AG10803 (cell line): ENCODE measurements at regions not wholly inside any gene's neighbourhood (a gene's known extent, or its start where the extent isn't known, plus 50 kb on each side); places are given as distances from the start of the nearest gene placed in this dataset.
"Not testable (repeated sequence)": the region's sequence is repeated elsewhere in the genome, so short reads cannot be mapped to it uniquely, and the experiment has no call there.

ENCODE experiments used
- DNase-seq: peaks from one replicate; pipeline ENCODE4 v3.0.0; 2010; ENCODE audit warnings: low read depth
- H3K4me3 ChIP-seq: 2 replicates; pipeline ENCODE4 v1.5.1; 2011; ENCODE audit warnings: mild to moderate bottlenecking, low read length, control low read depth
- TF ChIP-seq, protein P1 (sequence below): conservative IDR thresholded peaks from 2 replicates; pipeline ENCODE4 v1.5.1; 2011; ENCODE audit warnings: mild to moderate bottlenecking, low read length, control low read depth, inconsistent platforms

DNA sequence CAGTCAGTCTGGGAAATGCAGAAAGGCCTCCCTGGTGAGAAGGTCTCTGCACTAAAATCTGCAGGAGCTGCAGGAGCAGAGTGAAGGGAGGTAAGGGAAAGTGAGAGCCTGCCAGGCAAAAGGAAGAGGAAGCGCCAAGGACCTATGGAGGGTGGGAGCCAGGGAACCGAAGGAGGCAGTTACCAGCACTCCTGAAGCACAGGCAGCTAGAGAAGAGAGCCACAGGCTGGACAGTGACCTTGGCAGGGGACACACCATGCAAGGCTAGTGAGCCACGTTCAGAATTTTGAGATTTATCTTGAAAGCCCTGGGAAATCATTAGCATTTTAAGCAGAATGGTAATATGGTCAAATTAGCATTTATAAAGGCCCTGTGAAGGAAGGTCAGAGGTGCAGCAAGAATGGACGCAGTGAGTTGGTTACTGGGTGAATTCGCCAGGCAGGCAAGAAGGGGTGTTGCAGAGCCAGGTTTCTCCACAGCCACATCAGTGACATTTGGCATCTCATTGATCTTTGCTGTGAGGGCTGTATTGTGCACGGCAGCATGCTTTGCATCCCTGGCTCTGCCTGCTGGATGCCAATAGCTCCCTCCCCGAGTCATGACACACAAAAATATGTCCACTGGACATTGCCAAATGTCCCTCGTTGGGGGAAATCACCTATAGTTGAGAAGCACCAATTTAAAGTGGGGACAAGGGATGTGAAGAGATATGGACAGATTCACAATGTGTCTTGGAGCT is 54.7 kb upstream of the LANCL2 start:
- no peak for DNase-seq
- H3K4me3 ChIP-seq, result no peak overlapping the region
- TF ChIP-seq, protein P1, sequence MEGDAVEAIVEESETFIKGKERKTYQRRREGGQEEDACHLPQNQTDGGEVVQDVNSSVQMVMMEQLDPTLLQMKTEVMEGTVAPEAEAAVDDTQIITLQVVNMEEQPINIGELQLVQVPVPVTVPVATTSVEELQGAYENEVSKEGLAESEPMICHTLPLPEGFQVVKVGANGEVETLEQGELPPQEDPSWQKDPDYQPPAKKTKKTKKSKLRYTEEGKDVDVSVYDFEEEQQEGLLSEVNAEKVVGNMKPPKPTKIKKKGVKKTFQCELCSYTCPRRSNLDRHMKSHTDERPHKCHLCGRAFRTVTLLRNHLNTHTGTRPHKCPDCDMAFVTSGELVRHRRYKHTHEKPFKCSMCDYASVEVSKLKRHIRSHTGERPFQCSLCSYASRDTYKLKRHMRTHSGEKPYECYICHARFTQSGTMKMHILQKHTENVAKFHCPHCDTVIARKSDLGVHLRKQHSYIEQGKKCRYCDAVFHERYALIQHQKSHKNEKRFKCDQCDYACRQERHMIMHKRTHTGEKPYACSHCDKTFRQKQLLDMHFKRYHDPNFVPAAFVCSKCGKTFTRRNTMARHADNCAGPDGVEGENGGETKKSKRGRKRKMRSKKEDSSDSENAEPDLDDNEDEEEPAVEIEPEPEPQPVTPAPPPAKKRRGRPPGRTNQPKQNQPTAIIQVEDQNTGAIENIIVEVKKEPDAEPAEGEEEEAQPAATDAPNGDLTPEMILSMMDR, result no peak

DNA sequence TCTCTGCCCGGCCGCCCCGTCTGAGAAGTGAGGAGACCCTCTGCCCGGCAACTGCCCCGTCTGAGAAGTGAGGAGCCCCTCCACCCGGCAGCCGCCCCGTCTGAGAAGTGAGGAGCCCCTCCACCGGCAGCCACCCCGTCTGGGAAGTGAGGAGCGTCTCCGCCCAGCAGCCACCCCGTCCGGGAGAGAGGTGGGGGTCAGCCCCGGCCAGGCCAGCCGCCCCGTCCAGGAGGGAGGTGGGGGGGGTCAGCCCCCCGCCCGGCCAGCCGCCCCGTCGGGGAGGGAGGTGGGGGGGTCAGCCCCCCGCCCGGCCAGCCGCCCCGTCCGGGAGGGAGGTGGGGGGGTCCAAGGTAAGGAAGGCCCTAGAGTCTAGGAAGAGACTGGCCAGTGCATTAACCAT is 53.2 kb upstream of the LANCL2 start:
- H3K4me3 ChIP-seq, DNase-seq: not testable (repeated sequence)

DNA sequence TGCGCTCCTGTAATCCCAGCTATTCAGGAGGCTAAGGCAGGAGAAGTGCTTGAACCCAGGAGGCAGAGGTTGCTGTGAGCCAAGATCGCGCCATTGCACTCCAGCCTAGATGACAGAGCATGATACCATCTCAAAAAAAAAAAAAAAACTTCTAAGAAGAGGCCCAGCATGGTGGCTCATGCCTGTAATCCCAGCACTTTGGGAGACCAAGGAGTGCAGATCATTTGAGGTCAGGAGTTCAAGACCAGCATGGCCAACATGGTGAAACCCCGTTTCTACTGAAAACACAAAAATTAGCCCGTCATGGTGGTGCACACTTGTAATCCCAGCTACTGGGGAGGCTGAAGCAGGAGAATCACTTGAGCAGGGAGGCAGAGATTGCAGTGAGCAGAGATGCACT is 51.5 kb upstream of the LANCL2 start:
- not testable (repeated sequence) for DNase-seq, H3K4me3 ChIP-seq

DNA sequence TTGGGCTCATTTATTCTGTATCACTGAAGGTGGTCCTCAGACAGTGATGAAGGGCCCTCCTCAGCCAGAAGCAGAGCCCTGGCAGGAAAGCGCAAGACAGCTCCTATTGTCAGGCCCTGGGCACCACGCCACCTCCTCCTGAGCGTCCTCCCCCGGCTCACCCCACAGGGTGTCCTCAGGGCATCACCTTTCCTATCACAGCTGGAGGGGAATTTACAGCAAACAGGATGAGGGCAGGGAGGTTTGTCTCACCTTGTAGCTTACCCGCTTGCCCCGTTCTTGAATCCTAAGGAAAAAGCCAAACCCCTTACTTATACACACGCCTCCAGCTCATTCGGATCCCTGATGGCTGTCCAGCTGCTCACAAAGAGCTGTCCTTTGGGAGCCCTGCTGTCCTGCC is 50.2 kb upstream of the LANCL2 start:
- no peak overlapping the region for H3K4me3 ChIP-seq
- DNase-seq, result no peak
- TF ChIP-seq, protein P1, result no peak
